Breast epithelium (tissue), 4 donors: ENCODE measurements at regions not wholly inside any gene's neighbourhood (a gene's known extent, or its start where the extent isn't known, plus 50 kb on each side); places are given as distances from the start of the nearest gene placed in this dataset.

Experiments
- DNase-seq, 2 donors: peaks; one replicate each; pipeline ENCODE4 v3.0.0-alpha.2; 2019; ENCODE audit warnings: low spot score in 2 of 2
- H3K27ac ChIP-seq, 2 donors: fragments of 200-600 bp; sonication (generic) in 1 of 2; one replicate each; pipeline ENCODE4 v1.5.1; 2016 to 2019; ENCODE audit warnings: mild to moderate bottlenecking in 1 of 2
- H3K27me3 ChIP-seq, 2 donors: fragments of 200-600 bp; sonication (generic) in 1 of 2; one replicate each; pipeline versions ENCODE4 v1.5.1 to v1.6.0; 2017 to 2019; ENCODE audit warnings: control low read depth in 1 of 2, mild to moderate bottlenecking in 1 of 2
- H3K36me3 ChIP-seq: fragments of 200-600 bp; one replicate; pipeline ENCODE4 v1.5.1; 2019
- H3K4me1 ChIP-seq, 2 donors: fragments of 200-600 bp; sonication (generic); one replicate each; pipeline ENCODE4 v1.5.1; 2016 to 2019; ENCODE audit warnings: control low read depth in 1 of 2
- H3K4me3 ChIP-seq, 3 donors: fragments of 200-600 bp; sonication (generic); 1 replicate in 2 of 3; 2 replicates in 1 of 3; pipeline ENCODE4 v1.5.1; 2016 to 2019; ENCODE audit warnings: mild to moderate bottlenecking in 3 of 3, moderate library complexity in 2 of 3
- H3K9me3 ChIP-seq, 2 donors: fragments of 200-600 bp; sonication (generic) in 1 of 2; one replicate each; pipeline ENCODE4 v1.5.1; 2016 to 2019; ENCODE audit warnings: control low read depth in 1 of 2
- POLR2A ChIP-seq: fragments of 450-650 bp; IDR thresholded peaks from one replicate; pipeline ENCODE4 v1.6.1; 2016; ENCODE audit warnings: antibody characterized with exemption, mild to moderate bottlenecking, moderate library complexity
- POLR2AphosphoS5 ChIP-seq, 3 donors: sonication (generic); formaldehyde crosslinking; IDR thresholded peaks; one replicate each; pipeline ENCODE4 v1.6.1; 2017; ENCODE audit warnings: antibody characterized with exemption in 3 of 3
- intact Hi-C: fragments of 100-400 bp; cut with DNase I; formaldehyde crosslinking; loops from one replicate; pipeline ENCODE4 v1.15.1; 2023; ENCODE audit warnings: low total_unique reads
- TF ChIP-seq, protein P1 (sequence below), 3 donors: fragments of 450-650 bp; IDR thresholded peaks; one replicate each; pipeline ENCODE4 v1.5.1; 2016 to 2017; ENCODE audit warnings: antibody characterized with exemption in 3 of 3, mild to moderate bottlenecking in 3 of 3, moderate library complexity in 3 of 3

DNA sequence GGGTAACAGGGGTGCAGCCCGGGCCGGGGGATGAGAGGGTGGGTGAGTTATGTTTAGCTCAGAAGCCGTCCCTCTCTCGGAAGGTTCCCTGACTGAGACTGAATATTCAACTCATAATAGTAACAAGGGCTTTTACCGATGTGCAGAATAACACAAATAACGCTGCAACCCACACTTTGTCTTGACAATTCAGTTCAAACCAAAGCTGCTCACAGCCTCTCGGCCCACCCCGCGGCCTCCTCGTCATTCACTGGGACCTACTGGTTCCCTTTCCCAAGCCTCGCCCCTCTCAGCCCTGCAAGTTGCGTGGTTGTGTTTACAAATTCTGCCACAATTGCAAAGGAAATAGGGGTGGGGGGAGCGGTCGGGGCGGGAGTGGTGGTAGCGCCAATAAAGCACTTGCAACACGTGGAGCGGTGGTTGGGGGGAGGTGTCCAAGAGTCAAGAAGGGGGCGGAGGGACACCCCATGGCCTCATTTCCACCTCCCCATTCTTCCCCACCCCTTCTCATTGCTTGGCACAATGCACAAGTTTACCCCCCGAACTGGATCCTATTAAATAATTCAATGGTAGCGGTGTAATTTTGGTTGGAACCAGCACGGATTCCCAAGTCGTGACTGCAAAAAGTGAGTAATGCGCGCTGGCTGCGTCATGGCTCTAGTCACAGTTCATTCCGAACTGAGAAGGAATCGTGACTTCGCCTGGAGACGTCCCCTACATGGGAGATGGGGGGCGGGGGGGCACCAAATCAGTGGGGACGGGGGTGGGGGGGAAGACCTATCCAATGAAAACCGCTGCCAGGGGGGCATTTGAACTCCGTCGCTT, 102.0 kb upstream of the HSD17B12 start:
- Histone ChIP-seq H3K4me3 (peak overlapping the region; percentile 37 to 68 (median 48)), H3K4me1 (peaks cover 0 to 16% of the 10 kb centered on the region in 2 donors), H3K36me3 (no peaks in the 10 kb centered on the region), H3K27me3 (peaks cover 3 to 100% of the 10 kb centered on the region in 2 donors), H3K27ac (no peak overlapping the region), H3K9me3 (no peaks in the 10 kb centered on the region)
- no peak for TF ChIP-seq POLR2AphosphoS5 (IDR thresholded peaks at IDR 0.05)
- TF ChIP-seq, protein P1, sequence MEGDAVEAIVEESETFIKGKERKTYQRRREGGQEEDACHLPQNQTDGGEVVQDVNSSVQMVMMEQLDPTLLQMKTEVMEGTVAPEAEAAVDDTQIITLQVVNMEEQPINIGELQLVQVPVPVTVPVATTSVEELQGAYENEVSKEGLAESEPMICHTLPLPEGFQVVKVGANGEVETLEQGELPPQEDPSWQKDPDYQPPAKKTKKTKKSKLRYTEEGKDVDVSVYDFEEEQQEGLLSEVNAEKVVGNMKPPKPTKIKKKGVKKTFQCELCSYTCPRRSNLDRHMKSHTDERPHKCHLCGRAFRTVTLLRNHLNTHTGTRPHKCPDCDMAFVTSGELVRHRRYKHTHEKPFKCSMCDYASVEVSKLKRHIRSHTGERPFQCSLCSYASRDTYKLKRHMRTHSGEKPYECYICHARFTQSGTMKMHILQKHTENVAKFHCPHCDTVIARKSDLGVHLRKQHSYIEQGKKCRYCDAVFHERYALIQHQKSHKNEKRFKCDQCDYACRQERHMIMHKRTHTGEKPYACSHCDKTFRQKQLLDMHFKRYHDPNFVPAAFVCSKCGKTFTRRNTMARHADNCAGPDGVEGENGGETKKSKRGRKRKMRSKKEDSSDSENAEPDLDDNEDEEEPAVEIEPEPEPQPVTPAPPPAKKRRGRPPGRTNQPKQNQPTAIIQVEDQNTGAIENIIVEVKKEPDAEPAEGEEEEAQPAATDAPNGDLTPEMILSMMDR (IDR thresholded peaks at IDR 0.05): no peak
- no peak for TF ChIP-seq POLR2A
- DNase-seq: no peak
- intact Hi-C loops: no loop called here

- no peaks in the 10 kb centered on the region for H3K36me3 ChIP-seq
- peaks cover 3 to 100% of the 10 kb centered on the region in 2 donors for H3K27me3 ChIP-seq
- no peak for DNase-seq
- H3K9me3 ChIP-seq: no peaks in the 10 kb centered on the region
- H3K4me3 ChIP-seq: peak overlapping the region; percentile 37 to 68 (median 48)
- intact Hi-C loops: no loop called here
- TF ChIP-seq POLR2A (no peak), POLR2AphosphoS5 (IDR thresholded peaks at IDR 0.05) (no peak)
- TF ChIP-seq, protein P1 (IDR thresholded peaks at IDR 0.05): no peak
- peaks cover 0 to 16% of the 10 kb centered on the region in 2 donors for H3K4me1 ChIP-seq
- no peak overlapping the region for H3K27ac ChIP-seq
Observed at GRCh38 chr11:43579171-43579918, 101.2 kb upstream of the HSD17B12 start.

- peaks cover 0 to 16% of the 10 kb centered on the region in 2 donors for H3K4me1 ChIP-seq
- H3K27ac ChIP-seq: no peak overlapping the region
- peaks cover 3 to 100% of the 10 kb centered on the region in 2 donors for H3K27me3 ChIP-seq
- no peaks in the 10 kb centered on the region for H3K36me3 ChIP-seq
- TF ChIP-seq, protein P1 (IDR thresholded peaks at IDR 0.05): no peak
- TF ChIP-seq POLR2AphosphoS5 (IDR thresholded peaks at IDR 0.05): no peak
- TF ChIP-seq POLR2A: no peak
- intact Hi-C loops: loop anchor here (5.0 kb wide), 1 partner anchor 1522 kb away; no protein-coding TSS in a partner anchor
- no peak for DNase-seq
- peak overlapping the region; percentile 37 to 68 (median 48) for H3K4me3 ChIP-seq
- no peaks in the 10 kb centered on the region for H3K9me3 ChIP-seq
Observed at GRCh38 chr11:43579919-43580276, 100.6 kb upstream of the HSD17B12 start.

- Histone ChIP-seq H3K4me1 (peaks cover 0 to 16% of the 10 kb centered on the region in 2 donors), H3K36me3 (no peaks in the 10 kb centered on the region), H3K27ac (no peak overlapping the region), H3K9me3 (no peaks in the 10 kb centered on the region), H3K27me3 (peaks cover 3 to 90% of the 10 kb centered on the region in 2 donors), H3K4me3 (peak overlapping the region in 2 of 3 donors; percentile 26 to 59)
- no peak for TF ChIP-seq POLR2AphosphoS5 (IDR thresholded peaks at IDR 0.05)
- TF ChIP-seq POLR2A: no peak
- TF ChIP-seq, protein P1 (IDR thresholded peaks at IDR 0.05): no peak
- no peak for DNase-seq
- intact Hi-C loops: loop anchor here (5.0 kb wide), 1 partner anchor 1521 kb away; no protein-coding TSS in a partner anchor
Observed at GRCh38 chr11:43580735-43581369, 99.7 kb upstream of the HSD17B12 start.
